ENCODE measurements at regions not wholly inside any gene's neighbourhood (a gene's known extent, or its start where the extent isn't known, plus 50 kb on each side); places are given as distances from the start of the nearest gene placed in this dataset.
A peak's percentile ranks its signal among the peaks of the same experiment; 100 is the strongest.
"Not testable (repeated sequence)": the region's sequence is repeated elsewhere in the genome, so short reads cannot be mapped to it uniquely, and the experiment has no call there.

DNA sequence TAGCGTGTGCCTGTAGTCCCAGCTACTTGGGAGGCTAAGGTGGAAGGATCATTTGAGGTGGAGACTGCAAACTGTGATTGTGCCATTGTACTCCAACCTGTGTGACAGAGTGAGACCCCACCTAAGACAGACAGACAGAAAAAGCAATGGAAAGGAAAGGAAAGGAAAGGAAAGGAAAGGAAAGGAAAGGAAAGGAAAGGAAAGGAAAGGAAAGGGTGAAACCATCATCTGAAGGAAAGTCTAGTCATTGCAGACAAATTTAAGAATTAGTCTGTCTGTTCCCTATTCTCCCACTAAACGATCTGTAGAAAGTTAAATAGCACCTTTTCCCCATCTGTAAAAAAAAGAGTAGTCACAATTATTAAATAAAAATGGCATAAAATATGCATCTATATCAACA is 91.1 kb upstream of the SKAP2 start:
- no peak for DNase-seq (ENCODE audit: low spot score)

DNA sequence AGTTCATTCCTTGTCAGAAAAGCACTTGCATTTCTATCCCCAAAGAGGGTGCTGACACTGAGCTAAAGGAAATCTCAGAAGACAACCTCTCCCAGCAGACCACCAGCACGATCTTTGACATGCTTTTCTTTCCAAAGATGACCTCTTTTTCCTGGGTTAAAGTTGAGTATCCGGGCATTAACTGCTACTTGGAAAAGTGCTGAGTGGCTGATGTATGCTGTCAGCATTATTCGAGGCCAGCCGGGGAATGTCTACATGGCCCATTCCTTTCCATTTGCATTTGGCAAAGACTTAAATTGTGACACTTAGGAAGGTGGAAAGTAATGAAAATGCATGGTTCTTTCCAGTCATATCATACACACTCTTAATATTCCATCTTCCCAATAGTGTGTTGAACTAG is 90.6 kb upstream of the SKAP2 start:
- no peak for DNase-seq (ENCODE audit: low spot score)

DNA sequence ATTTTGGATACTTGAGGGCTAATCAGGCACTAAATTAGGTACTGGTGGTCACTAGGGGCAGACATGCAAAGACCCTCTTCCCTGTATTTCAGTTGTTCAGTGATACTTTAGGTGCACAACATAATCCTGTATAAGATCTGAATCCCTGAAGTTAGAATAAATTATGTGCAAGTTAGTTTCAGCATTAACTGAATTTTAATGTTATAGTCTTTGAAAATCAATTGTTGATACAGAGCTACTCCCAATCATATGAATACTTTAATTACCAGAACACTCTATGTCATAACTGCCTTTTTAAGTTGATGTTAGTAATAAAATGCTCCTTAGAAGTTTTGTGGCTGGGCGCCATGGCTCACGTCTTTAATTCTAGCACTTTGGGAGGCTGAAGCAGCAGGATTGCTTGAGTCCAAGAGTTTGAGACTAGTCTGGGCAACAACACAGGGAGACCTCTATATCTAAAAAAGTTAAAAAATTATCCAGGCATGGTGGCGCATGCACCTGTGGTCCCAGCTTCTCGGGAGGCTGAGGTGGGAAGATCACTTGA is 87.1 kb upstream of the SKAP2 start:
- DNase-seq (ENCODE audit: low spot score), result no peak

GRCh38 chr7:26950889-26951288 is 86.5 kb upstream of the SKAP2 start:
- no peak for DNase-seq (ENCODE audit: low spot score)

GRCh38 chr7:26949319-26949718 is 84.9 kb upstream of the SKAP2 start:
- DNase-seq (ENCODE audit: low spot score), result no peak

DNA sequence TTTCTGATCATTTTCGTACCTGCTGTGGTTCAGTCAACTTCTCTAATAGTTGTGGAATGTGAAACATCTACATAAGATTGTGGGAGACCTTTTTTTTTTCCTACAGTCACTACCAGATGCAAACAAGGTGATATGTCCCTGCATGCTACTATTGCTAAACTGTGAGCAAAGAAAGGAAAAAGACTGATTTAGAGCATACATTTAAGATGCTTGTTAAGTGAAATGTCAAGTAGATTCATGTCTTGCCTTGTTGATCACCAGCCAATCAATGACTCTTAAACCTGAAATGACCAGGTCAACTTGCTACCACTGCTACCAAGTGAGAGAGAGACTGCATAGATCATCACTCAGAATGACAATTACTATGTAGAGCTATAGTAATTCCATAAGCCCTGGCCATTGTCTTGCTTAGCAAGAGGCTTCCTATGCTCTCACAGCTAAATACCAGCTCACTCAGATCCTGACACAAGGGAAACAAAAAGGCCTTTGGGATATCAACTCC is 84.3 kb upstream of the SKAP2 start:
- peak; percentile 60 for DNase-seq (ENCODE audit: low spot score)

DNA sequence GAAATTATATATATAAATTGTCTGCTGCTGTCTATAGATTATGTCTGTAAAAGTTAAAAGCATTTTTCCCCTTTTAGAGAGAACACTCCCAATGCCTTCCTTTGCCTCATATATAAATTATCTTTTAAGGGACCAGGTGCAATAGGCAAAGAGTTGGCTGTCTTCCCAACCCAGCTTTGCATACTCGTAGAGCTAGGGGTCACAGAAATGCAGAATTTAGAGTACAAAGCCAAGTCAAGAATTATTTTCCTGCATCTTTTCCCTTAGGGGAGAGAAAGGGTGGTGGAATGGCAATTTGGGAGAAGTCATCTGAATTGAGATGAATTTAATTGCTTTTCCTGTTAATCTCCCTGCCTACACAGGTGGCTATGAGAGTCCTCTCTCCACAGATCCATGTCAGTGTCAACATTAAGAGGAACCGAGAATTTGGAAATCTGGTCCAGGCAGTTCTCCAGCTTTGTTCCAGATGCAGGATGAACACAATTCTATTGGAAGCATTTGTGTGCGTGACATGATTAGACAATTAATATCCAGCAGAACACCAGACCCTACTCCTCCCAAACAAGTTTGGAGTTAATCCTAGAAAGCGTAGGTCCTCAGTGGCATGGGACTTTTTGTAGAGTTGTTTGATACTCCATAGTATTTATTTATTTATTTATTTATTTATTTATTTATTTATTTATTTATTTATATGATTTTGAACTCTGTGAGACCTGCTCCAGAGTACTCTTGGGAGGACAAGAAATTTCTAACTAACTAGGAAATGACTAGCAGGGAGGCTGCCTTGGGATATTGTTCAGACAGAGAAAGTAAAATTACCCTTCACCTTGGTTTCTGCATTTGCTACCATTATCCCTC is 80.3 kb upstream of the SKAP2 start:
- no peak for DNase-seq (ENCODE audit: low spot score)

GRCh38 chr7:26937939-26938623 is 73.7 kb upstream of the SKAP2 start:
- no peak for DNase-seq (ENCODE audit: low spot score)

- DNase-seq (ENCODE audit: low spot score), result no peak
Observed at GRCh38 chr7:26937306-26937705, 72.9 kb upstream of the SKAP2 start.

GRCh38 chr7:26932616-26933015 is 68.2 kb upstream of the SKAP2 start:
- DNase-seq (ENCODE audit: low spot score), result not testable (repeated sequence)

GRCh38 chr7:26930845-26931244 is 66.5 kb upstream of the SKAP2 start:
- DNase-seq (ENCODE audit: low spot score), result no peak

GRCh38 chr7:26930201-26930600 is 65.8 kb upstream of the SKAP2 start:
- DNase-seq (ENCODE audit: low spot score), result no peak

DNA sequence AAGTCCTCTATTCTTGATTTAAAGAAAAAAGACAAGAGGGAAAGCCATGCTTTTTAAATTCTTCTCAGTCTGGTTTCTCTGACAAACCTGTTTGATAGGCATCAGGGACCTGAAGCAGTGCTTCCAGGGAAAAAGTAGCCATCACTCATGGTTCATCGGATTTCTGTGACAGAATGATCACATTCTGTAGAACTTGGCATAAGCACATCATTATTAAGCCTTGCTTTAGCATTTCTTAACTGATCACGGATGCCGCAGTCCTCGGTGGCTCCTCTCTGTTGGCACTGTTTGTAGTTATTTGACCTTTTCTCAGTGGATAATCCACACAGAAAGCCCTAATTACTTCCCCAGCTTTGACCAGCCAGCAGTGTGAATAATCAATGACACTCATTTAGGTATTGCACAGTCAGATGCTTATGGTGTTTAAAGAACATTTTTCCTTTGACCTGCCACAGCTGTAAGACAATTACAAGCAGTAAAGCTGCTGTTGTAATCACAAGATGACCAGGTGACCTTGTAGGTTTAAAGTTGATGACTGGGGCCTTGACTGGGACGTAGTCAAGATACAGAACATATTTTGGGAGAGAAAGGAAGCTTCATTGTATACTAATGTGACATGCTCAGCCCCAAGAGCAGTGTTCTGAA is 64.4 kb upstream of the SKAP2 start:
- DNase-seq (ENCODE audit: low spot score), result no peak

DNA sequence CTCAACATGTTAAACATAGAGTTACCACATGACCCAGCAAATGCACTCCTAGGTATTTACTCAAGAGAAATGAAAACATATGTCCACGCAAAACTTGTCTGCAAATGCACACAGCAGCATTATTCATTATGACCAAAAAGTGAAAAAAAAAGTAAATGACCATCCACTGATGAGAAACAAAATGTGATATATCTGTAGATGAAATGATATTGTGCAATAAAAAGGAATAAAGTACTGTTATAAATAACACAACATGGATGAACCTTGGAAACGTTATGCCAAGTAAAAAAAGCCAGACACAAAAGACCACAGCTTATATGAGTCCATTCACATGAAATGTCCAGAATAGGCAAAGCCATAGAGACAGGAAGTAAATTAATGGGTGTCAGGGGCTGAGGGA is 61.4 kb upstream of the SKAP2 start:
- no peak for DNase-seq (ENCODE audit: low spot score)

DNA sequence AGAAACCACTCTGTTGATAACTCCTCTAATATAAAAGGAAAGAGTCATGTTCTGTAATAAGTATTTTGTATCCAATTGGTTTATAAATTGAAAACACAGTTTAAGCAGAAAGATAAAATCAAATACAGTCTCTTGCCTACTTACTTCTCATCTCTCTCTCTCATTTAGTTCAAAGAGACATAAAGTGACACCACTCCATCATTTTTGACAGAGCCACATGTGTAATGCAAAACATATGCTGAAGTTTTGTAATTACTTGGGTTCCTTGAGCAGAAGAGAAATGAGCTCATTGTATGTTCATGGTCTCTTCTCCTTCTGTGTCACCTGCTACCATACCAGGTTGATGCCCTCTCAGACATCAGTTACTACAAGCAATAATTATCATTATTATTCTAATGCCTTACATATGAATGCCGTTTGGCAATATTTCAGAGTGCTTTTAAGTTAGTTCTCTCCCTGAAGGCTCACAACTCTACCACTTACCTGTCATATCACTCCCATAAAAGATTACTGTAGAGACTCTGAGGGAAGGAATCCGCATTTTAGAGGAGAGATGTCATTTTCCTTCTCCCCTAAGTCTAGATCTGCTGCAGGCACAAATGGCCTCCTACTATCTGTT is 59.9 kb upstream of the SKAP2 start:
- DNase-seq (ENCODE audit: low spot score), result no peak

DNA sequence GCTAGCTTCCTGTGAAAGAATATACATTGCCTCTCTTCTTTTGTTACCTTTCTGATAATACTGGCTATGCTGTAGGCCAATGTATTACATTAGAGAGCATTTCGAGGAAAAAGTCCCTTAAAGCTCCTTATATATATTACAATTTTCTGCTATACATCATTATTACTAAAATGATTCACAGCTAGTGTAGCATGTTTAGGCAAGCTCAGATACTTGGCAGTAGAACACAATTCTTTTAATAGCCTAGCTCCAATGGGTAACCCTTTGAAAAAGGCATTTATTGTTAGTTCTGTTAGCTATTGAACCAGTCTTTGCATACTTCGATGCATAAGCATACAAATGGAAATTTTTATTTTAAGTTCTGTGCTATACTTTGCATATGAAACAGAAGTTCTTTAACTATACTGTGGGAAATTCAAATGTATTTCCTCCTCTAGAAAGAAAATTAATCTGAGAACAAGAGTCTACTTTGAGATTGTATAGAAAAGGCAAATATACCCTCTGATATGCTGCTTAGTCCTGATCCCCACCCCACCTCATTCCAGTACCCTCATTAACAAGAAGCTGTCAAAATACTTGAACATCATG is 55.6 kb upstream of the SKAP2 start:
- no peak for DNase-seq (ENCODE audit: low spot score)

GRCh38 chr7:26918241-26918640 is 53.9 kb upstream of the SKAP2 start:
- no peak for DNase-seq (ENCODE audit: low spot score)

DNA sequence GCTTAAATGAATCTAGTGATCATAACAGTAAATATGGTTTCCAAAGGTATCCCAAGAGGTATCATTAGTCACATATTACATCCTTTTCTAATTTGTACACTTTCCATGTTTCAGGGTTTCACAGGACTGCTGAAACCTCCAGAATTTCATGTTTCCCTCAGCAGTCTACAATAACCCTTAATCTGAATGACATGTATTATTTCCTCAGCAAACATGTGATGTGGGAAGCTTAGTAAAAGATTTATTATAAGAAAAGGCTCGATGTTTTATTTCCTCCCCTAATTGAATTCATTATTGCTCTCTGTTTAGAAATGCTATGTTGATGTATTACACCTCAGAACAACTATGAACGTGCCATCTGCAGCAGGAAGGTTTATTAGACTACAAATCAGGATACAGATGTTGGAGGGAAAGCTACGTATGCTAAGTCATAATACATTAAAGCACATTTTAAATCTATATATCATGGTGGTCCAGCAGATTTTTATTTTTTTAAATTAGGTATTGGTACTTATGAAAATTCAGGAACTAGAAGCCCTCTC is 52.5 kb upstream of the SKAP2 start:
- DNase-seq (ENCODE audit: low spot score), result no peak

- DNase-seq (ENCODE audit: low spot score), result no peak
Observed at GRCh38 chr7:26916336-26916735, 51.9 kb upstream of the SKAP2 start.
